Stimulated activated CD4-positive, alpha-beta T cell treated with anti-CD3 and anti-CD28 coated beads, Interleukin-12 subunit alpha, Interleukin-12 subunit beta, amount 100 ng/mL, for 4 hours (primary cell): ENCODE measurements at regions not wholly inside any gene's neighbourhood (a gene's known extent, or its start where the extent isn't known, plus 50 kb on each side); places are given as distances from the start of the nearest gene placed in this dataset.
"Not testable (repeated sequence)": the region's sequence is repeated elsewhere in the genome, so short reads cannot be mapped to it uniquely, and the experiment has no call there.

Source experiments
- DNase-seq: peaks from one replicate; pipeline ENCODE4 v3.0.0-alpha.2; 2020

- no peak for DNase-seq
Measured at GRCh38 chr1:29621826-29622435, 385.6 kb downstream of the PTPRU start.

DNA sequence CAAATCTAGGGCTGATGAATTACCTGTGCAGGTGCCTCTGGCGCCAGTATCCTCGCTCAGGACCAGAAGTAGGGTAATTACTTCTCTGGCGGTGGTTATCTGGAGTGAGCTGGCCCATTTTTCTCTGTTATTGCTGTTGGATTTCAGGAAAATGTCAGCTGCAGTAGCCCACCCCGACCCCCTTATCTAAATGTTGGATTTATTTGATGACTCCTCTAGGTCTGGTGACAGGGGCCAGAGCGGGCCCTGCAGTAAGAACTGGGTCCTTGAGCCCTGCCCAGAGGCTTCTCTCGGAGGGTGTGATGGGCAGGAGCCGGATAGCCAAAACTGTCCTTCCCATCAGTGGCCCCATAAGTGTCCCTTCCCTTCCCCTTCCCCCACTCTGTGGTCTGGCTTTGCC lies 384.3 kb downstream of the PTPRU start:
- DNase-seq, result no peak

GRCh38 chr1:29607236-29607635 lies 370.9 kb downstream of the PTPRU start:
- DNase-seq, result no peak

DNA sequence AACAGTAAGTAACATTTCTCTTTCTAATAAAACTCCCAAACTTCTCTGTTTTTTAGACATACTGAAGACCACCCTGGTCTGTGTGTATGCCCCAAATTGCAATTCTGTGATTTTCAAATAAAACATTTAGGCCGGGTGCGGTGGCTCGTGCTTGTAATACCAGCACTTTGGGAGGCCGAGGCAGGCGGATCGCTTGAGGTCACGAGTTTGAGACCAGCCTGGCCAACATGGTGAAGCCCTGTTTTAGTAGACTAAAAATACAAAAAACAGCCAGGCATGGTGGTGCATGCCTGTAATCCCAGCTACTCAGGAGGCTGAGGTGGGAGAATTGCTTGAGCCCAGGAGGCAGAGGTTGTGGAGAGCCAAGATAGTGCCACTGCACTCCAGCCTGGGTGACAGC lies 368.5 kb downstream of the PTPRU start:
- not testable (repeated sequence) for DNase-seq

DNA sequence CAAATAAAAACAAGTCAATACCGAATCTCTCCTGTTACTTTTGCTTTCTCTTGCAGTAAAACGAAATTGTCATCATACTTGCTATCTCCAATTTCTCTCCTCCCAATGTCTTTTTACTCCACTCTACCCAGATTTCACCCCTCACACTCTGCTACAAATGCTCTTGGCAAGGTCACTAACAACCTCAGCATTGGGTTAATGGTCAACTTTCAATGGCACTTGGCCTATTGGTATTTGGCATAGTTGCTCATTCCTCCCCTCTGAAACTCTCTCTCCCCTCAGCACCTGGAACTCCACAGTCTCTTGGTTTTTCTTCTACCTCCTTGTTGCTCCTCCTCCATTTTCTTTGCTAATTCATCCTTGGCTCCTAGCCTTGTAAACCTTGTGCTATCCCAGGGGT lies 367.3 kb downstream of the PTPRU start:
- no peak for DNase-seq

- DNase-seq, result no peak
Measured at GRCh38 chr1:29602203-29602602, 365.9 kb downstream of the PTPRU start.

DNA sequence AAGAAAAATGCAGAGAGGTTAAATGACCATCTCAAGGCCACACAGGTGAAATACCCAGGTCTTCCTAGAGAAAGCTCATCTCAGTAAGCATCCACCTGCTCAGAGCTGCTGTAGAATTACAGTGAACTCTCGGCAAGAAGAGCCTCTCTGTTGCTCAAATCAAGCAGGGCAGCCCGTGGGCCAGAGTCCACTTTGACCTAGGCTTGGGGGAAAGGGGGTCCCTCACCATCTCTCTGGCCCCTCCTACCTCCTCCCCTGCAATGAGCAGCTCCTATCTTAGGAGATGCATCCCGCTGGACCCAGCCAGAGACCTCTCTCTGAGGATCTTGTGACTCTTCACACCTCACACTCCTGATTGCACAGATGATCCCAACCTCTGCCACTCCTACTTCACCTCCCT lies 364.7 kb downstream of the PTPRU start:
- no peak for DNase-seq

GRCh38 chr1:29599826-29600225 lies 363.5 kb downstream of the PTPRU start:
- no peak for DNase-seq

DNA sequence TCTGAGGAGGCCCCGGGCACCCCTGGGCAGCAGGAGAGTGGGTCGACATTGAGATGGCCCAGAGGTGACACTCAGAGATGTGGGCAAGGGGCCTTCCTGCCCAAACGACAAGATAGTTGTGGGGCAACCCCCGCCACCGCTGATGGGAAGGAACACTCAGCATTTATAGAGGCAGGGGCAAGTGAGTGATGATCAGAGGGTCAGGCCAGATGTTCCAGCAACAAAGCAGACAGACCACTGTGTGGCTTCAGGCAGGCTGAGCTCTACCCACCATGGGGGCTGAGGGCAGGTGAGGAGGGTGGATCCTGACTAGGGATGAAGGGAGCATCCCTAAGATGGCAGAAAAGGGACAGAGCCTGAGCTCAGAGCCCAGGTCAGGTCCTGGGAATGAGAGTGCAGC lies 362.7 kb downstream of the PTPRU start:
- no peak for DNase-seq

DNA sequence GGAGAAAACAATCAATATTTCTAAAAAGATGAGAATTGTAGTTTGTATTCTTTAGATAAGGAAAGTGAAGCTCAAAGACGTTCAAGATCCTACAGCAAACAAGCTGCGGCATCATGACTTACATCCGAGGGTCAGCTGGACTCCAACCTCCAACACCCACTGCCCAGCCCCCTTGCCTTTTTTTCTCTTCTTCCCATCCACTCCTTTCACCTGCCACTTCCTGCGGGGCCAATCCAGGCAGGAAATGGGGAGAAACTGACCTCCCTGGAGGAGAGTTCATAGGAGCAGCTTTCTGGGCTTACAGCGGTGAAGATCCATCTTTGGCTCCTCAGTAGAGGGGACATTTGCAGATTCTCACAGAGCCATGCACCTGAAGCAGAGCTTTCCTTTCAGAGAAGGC lies 361.5 kb downstream of the PTPRU start:
- DNase-seq, result no peak

DNA sequence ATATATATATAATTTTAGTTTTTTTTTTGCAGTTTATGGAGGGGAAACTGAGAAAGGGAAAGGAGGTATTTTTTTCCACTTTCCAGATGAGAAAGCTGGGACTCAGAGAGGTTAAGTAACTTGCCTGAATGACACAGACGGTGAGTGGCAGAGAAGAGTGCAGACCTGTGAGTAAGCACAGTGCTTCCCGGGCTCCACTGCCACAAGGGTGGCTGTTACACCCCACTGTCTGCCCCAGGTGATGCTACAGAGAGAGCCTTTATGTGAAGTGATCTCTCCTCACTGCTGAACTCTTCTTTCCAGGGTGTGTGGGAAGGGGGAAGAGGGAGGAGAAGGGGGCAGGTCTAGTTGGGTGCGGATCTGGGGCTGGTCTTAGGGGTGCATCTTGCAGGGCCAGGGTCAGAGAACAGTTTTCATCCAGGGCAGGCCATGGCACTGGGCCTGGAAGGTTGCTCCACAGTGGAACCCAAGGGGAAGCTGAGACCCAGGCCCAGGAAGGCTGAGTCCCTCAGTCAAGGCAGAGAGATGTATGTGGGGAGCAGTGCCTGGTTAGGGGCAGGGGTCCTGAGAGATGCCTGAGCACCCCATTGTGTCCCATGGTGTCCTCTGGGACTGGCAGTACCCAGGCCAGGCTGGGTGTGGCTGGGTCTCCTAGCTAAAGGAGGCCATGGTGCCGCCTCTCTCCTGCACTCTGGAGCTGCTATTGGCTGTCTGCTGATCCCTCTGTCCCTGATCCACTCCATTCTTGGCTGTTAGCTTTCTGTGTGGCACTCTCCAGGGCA lies 357.5 kb downstream of the PTPRU start:
- no peak for DNase-seq

GRCh38 chr1:29592731-29593130 lies 356.4 kb downstream of the PTPRU start:
- DNase-seq, result no peak

GRCh38 chr1:29592261-29592615 lies 355.9 kb downstream of the PTPRU start:
- no peak for DNase-seq

- no peak for DNase-seq
Measured at GRCh38 chr1:29591601-29592260, 355.4 kb downstream of the PTPRU start.

GRCh38 chr1:29590583-29591565 lies 354.6 kb downstream of the PTPRU start:
- DNase-seq, result no peak

DNA sequence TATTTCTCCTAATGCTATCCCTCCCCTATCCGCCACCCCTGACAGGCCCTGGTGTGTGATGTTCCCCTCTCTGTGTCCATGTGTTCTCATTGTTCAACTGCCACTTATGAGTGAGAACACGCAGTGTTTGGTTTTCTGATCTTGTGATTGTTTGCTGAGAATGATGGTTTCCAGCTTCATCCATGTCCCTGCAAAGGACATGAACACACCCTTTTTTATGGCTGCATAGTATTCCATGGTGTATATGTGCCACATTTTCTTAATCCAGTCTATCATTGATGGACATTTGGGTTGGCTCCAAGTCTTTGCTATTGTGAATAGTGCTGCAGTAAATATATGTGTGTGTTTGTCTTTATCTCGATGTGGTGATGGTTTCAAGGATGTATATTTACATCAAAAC lies 353.4 kb downstream of the PTPRU start:
- DNase-seq, result not testable (repeated sequence)

DNA sequence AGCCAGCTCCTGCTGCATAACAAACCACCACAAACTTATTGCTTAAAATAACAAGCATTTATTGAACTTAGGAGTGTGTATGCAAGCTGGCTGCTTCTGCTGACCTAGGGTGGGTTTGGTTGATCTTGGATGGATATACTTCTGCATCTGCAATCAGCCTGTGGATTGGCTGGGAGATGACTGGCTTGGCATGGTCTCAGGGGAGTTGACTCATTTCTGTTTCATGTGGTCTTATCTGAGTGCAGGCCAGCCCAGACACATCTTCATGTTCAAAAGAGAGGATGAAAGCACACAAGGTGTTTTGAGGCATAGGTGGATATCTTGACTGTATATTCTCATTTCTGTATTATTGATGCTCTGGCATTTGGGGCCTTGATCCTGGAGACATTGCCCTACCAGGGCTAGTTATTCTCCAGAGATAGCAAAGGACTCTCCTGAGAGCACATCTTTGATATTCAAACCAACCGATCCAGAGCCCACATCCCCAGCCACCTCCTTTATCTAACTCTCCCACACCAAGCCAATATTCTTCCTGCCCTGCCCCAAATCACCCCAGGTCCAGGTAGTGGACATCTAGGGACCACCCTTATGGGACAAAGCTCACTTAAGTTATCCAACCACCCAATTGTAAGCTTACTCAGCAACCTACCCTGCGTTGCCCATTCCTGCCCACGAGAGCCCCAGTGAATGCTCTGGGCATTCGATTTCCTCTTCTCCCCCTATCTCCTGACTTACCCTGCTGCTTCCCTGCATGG lies 350.8 kb downstream of the PTPRU start:
- DNase-seq, result no peak

- DNase-seq, result no peak
Measured at GRCh38 chr1:29586215-29586614, 349.9 kb downstream of the PTPRU start.

DNA sequence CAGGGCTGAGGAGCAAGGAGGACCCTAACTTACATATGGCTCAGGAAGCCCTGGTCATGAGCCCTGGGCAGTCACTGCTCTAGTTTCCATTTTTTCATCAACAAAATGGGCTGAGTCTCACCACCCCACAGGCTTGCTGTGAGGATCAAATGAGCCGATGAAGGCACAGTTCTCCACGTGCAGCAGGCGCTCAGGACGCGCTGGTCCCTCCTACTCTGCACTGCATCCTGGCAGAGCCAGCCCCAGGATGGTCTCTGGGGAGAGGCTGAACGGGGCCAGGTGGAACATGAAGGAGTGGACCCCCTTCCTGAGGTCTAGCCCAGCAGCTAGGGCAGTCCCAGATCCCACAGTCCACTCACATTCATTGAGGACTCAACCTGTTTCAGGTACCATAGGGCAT lies 349.3 kb downstream of the PTPRU start:
- no peak for DNase-seq

- no peak for DNase-seq
Measured at GRCh38 chr1:29585201-29585600, 348.9 kb downstream of the PTPRU start.

DNA sequence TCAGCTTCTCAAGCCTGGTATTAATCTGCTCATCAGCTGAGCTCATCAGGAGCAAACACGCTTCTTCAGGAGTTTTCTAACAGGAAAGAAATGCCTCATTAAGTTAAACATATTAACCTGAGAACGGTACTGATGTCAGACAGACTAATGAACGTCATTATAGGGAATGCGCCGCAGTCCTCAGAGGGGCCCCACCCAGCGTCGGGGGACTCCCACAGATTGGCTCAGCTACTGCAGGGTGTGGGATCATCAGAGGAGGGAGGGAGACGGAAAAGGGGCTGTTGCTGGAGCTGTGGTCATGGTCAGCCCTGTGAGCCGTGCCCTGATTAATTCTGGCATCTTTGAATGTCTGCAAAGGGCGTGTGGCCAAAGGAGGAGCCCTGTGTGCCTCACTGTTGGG lies 348.5 kb downstream of the PTPRU start:
- no peak for DNase-seq

DNA sequence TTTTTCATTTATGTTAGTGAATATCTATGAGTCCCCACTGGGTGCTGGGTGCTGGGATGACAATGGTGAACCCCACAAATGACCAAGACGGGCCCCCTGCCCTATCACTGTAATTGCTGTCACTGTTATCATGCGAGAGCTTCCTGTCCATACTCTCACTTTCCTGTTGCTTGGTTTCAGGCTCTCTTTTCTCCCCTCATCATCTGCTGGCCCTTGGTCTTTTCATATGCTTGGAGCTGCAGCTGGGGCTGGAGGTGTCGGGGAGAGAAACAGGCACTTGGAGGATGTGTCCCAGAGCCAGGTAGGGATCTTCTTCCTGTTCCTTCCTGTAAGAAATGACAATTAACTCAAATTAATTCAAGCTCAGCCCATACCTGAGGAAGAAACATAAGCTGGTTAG lies 348.0 kb downstream of the PTPRU start:
- no peak for DNase-seq
